Nephron progenitor cell (in vitro differentiated cells): ENCODE measurements at regions not wholly inside any gene's neighbourhood (a gene's known extent, or its start where the extent isn't known, plus 50 kb on each side); places are given as distances from the start of the nearest gene placed in this dataset.

ENCODE experiments used
- DNase-seq: peaks from one replicate; pipeline ENCODE4 v3.0.0; 2021
- H3K27ac Mint-ChIP-seq: 2 replicates; pipeline ENCODE4 v1.8.0; 2021; ENCODE audit warnings: mild to moderate bottlenecking, moderate library complexity, mixed read lengths
- H3K27me3 Mint-ChIP-seq: 2 replicates; pipeline ENCODE4 v1.8.0; 2021; ENCODE audit warnings: mild to moderate bottlenecking, low read depth, mixed read lengths; ENCODE audit not compliant: poor library complexity
- H3K36me3 Mint-ChIP-seq: 2 replicates; pipeline ENCODE4 v1.8.0; 2021; ENCODE audit warnings: low read depth, mixed read lengths
- H3K4me1 Mint-ChIP-seq: 2 replicates; pipeline ENCODE4 v1.8.0; 2021; ENCODE audit warnings: mixed read lengths
- H3K4me3 Mint-ChIP-seq: 2 replicates; pipeline ENCODE4 v1.8.0; 2021; ENCODE audit warnings: mild to moderate bottlenecking, moderate library complexity, mixed read lengths
- H3K9me3 Mint-ChIP-seq: 2 replicates; pipeline ENCODE4 v1.8.0; 2021; ENCODE audit warnings: mild to moderate bottlenecking, moderate library complexity, mixed read lengths
- TF ChIP-seq, protein P1 (sequence below): fragments of 200-600 bp; sonication (generic); IDR thresholded peaks from 2 replicates; pipeline ENCODE4 v1.5.0; 2021; ENCODE audit warnings: antibody characterized with exemption

DNA sequence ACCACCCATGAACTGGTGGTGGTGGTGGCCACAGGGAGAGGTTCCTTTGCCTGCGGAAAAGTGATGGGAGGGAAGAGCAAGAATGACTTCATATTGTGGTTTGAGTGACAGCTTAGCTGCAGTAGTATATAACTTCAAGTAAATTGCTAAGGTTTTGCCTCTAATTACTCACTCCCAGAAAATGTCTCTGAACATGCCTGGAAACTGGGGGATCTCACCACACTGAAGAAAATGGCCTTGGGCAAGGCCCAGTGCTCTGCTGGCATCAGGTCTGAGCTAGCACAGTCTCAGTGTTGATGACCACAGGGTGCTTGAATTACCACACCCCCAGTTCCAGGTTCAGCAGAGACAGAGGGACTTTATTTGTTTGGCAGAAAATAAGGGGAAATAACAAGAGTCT is 2085.4 kb downstream of the ARAP2 start:
- Mint-ChIP-seq H3K4me1 (no peaks in the 10 kb centered on the region), H3K4me3 (no peak overlapping the region), H3K27me3 (no peaks in the 10 kb centered on the region), H3K9me3 (no peaks in the 10 kb centered on the region), H3K27ac (no peak overlapping the region), H3K36me3 (no peaks in the 10 kb centered on the region)
- TF ChIP-seq, protein P1, sequence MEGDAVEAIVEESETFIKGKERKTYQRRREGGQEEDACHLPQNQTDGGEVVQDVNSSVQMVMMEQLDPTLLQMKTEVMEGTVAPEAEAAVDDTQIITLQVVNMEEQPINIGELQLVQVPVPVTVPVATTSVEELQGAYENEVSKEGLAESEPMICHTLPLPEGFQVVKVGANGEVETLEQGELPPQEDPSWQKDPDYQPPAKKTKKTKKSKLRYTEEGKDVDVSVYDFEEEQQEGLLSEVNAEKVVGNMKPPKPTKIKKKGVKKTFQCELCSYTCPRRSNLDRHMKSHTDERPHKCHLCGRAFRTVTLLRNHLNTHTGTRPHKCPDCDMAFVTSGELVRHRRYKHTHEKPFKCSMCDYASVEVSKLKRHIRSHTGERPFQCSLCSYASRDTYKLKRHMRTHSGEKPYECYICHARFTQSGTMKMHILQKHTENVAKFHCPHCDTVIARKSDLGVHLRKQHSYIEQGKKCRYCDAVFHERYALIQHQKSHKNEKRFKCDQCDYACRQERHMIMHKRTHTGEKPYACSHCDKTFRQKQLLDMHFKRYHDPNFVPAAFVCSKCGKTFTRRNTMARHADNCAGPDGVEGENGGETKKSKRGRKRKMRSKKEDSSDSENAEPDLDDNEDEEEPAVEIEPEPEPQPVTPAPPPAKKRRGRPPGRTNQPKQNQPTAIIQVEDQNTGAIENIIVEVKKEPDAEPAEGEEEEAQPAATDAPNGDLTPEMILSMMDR: no peak
- DNase-seq: no peak

DNA sequence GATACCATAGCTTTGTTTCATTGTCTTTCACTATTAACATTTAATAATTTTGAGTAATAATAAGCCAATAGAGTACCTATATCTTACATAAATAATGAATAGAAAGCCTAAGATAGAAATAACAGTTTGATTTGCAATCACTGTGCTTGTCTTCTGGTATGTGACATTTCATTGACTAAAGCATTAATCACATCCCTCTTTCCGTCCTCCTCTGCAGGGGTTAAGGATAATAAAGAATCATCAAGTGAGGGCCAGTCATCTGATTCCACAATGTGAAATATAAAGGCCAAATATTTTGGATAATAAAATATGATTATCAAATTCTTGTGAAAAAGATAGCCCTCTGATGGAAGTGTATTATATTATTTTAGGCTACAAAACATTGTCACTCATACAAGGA is 2073.4 kb downstream of the ARAP2 start:
- no peak overlapping the region for H3K27ac Mint-ChIP-seq
- no peaks in the 10 kb centered on the region for H3K36me3 Mint-ChIP-seq

DNA sequence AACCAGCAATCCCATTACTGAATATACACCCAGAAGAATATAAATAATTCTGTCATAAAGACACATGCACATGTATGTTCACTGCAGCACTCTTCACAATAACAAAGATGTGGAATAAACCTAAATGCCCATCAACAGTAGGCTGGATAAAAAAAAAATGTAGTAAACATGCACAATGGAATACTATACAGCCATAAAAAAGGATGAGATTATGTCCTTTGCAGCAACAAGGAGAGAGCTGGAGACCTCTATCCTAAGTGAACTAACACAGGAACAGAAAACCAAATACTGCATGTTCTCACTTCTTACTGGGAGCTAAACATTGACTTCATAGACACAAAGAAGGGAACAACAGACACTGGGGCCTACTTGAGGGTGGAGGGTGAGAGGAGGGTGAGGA is 2067.7 kb downstream of the ARAP2 start:
- Mint-ChIP-seq H3K36me3 (no peaks in the 10 kb centered on the region), H3K27ac (no peak overlapping the region), H3K27me3 (no peaks in the 10 kb centered on the region), H3K9me3 (peaks cover 7% of the 10 kb centered on the region), H3K4me1 (no peaks in the 10 kb centered on the region), H3K4me3 (no peak overlapping the region)
- TF ChIP-seq, protein P1: no peak
- no peak for DNase-seq

More for the DNA sequence above, 2073.4 kb downstream of the ARAP2 start:
- TF ChIP-seq, protein P1: no peak
- no peaks in the 10 kb centered on the region for H3K4me1 Mint-ChIP-seq
- DNase-seq: no peak
- no peak overlapping the region for H3K4me3 Mint-ChIP-seq
- H3K9me3 Mint-ChIP-seq: peaks cover 7% of the 10 kb centered on the region
- H3K27me3 Mint-ChIP-seq: no peaks in the 10 kb centered on the region

DNA sequence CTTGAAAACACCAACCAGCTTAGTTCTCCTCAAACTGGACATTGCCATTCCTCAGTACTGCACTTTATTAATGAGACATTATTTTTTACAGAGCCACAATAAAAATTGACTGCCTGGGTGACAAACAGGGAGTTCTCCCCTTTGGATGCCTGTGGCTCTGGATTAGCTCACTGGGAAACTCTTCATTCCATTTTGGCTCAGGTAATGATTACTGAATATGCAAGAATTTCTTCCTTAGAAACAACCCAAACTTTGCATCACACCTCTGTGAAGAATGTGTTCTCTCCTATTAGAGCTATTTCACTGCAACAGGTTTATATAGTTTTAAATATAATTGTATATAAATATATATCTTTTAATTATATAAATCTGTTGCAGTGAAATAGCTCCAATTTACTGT is 2065.8 kb downstream of the ARAP2 start:
- H3K4me3 Mint-ChIP-seq: no peak overlapping the region
- no peaks in the 10 kb centered on the region for H3K27me3 Mint-ChIP-seq
- no peak overlapping the region for H3K27ac Mint-ChIP-seq
- no peaks in the 10 kb centered on the region for H3K36me3 Mint-ChIP-seq
- H3K4me1 Mint-ChIP-seq: no peaks in the 10 kb centered on the region
- DNase-seq: no peak
- H3K9me3 Mint-ChIP-seq: peaks cover 7% of the 10 kb centered on the region
- TF ChIP-seq, protein P1: no peak

DNA sequence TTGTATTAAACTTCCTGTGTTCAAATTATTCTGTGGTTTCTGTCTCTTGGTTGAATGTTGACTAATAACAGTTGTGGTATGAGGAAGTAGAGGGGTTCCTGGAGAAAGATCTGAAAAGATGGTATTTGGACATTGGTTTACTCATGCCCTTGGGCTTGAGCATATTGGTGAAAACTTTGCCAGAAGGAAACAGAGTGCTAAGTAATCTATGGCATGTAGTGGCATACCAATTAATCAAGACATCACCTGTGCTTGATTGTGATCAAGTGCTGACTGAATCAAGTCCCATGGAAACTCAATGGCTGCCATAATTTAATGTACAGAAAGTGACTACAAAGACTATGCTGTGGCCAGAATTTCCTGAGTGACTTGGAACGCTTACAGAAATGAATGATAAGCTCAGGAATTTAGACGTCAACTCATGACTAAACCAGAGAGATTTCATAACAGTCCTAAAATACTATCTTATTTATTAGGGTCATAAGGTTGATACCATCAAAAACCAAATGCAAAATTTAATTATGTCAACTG is 2062.9 kb downstream of the ARAP2 start:
- peaks cover 4% of the 10 kb centered on the region for H3K27me3 Mint-ChIP-seq
- H3K4me3 Mint-ChIP-seq: no peak overlapping the region
- DNase-seq: no peak
- no peaks in the 10 kb centered on the region for H3K36me3 Mint-ChIP-seq
- TF ChIP-seq, protein P1: no peak
- H3K4me1 Mint-ChIP-seq: peaks cover 7% of the 10 kb centered on the region
- no peaks in the 10 kb centered on the region for H3K9me3 Mint-ChIP-seq
- no peak overlapping the region for H3K27ac Mint-ChIP-seq

DNA sequence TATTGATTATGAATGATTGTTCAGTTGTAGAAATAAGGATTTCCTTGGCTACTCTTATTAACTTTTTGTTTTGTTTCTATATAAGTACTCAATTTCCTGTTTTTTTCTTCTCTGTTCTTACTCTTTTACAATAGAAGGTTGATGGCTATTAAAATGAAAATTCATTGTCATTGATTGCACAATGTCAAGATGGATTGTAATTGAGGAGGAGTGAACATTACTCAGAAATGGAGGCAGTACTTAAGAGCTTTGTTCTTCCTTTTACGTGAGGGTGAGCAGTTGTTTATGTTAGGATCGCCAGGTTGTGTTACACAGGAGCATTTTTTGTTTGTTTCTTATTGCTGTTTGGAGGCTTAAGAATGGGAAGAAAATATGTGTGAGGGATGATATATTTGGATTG is 2062.4 kb downstream of the ARAP2 start:
- peaks cover 4% of the 10 kb centered on the region for H3K27me3 Mint-ChIP-seq
- DNase-seq: no peak
- H3K9me3 Mint-ChIP-seq: no peaks in the 10 kb centered on the region
- H3K36me3 Mint-ChIP-seq: no peaks in the 10 kb centered on the region
- TF ChIP-seq, protein P1: no peak
- H3K4me3 Mint-ChIP-seq: no peak overlapping the region
- no peak overlapping the region for H3K27ac Mint-ChIP-seq
- peaks cover 7% of the 10 kb centered on the region for H3K4me1 Mint-ChIP-seq
